Sigmoid colon (tissue), 6 donors: ENCODE measurements at regions not wholly inside any gene's neighbourhood (a gene's known extent, or its start where the extent isn't known, plus 50 kb on each side); places are given as distances from the start of the nearest gene placed in this dataset.

Experiments
- DNase-seq: peaks from one replicate; pipeline ENCODE4 v3.0.0-alpha.2; 2019
- H3K27ac ChIP-seq, 4 donors: fragments of 200-600 bp; sonication (generic); one replicate each; pipeline ENCODE4 v1.5.1; 2016 to 2019; ENCODE audit warnings: mild to moderate bottlenecking in 1 of 4
- H3K27me3 ChIP-seq, 3 donors: fragments of 200-600 bp; sonication (generic); one replicate each; pipeline ENCODE4 v1.5.1; 2019; ENCODE audit warnings: mild to moderate bottlenecking in 1 of 3
- H3K36me3 ChIP-seq, 4 donors: fragments of 200-600 bp; sonication (generic); one replicate each; pipeline ENCODE4 v1.5.1; 2016 to 2019
- H3K4me1 ChIP-seq, 4 donors: fragments of 200-600 bp; sonication (generic); one replicate each; pipeline ENCODE4 v1.5.1; 2017 to 2019
- H3K4me3 ChIP-seq, 4 donors: fragments of 200-600 bp; sonication (generic); one replicate each; pipeline ENCODE4 v1.5.1; 2017 to 2019; ENCODE audit warnings: mild to moderate bottlenecking in 2 of 4, moderate library complexity in 1 of 4
- H3K9me3 ChIP-seq, 4 donors: fragments of 200-600 bp in 3 of 4; sonication (generic) in 3 of 4; one replicate each; pipeline versions ENCODE4 v1.5.1 to v1.6.1; 2013 to 2019
- CTCF ChIP-seq, 4 experiments: fragments of 450-650 bp in 3 of 4; fragments of 200-600 bp in 1 of 4; IDR thresholded peaks; one replicate each; pipeline ENCODE4 v1.5.1; 2016 to 2019; ENCODE audit warnings: antibody characterized with exemption in 4 of 4, mild to moderate bottlenecking in 3 of 4, moderate library complexity in 2 of 4
- EP300 ChIP-seq, 4 donors: sonication (generic); formaldehyde crosslinking; IDR thresholded peaks; one replicate each; pipeline ENCODE4 v1.6.1; 2017; ENCODE audit warnings: antibody characterized with exemption in 4 of 4
- POLR2A ChIP-seq, 2 donors: fragments of 450-650 bp; IDR thresholded peaks; one replicate each; pipeline ENCODE4 v1.6.1; 2016; ENCODE audit warnings: antibody characterized with exemption in 2 of 2, mild to moderate bottlenecking in 2 of 2, moderate library complexity in 2 of 2
- POLR2AphosphoS5 ChIP-seq, 4 donors: sonication (generic); formaldehyde crosslinking; IDR thresholded peaks; one replicate each; pipeline ENCODE4 v1.6.1; 2017; ENCODE audit warnings: antibody characterized with exemption in 4 of 4
- WGBS, 2 donors: extraction: QIAGEN DNeasy Blood & Tissue Kit; methylation state at CpG; one replicate each; pipeline ENCODE4 v1.1.7; 2013; 5-methylcytosine and 5-hydroxymethylcytosine counted together
- intact Hi-C: fragments of 100-400 bp; cut with DNase I; formaldehyde crosslinking; loops from one replicate; pipeline ENCODE4 v1.15.1; 2023
- donor health status: healthy with polysubstance abuse.
- donor health status: healthy.

- Histone ChIP-seq H3K36me3 (no peaks in the 10 kb centered on the region), H3K9me3 (no peaks in the 10 kb centered on the region), H3K4me3 (no peak overlapping the region), H3K4me1 (peaks cover 0 to 12% (median 8%) of the 10 kb centered on the region in 4 donors), H3K27me3 (no peaks in the 10 kb centered on the region), H3K27ac (no peak overlapping the region)
- no peak for DNase-seq
- TF ChIP-seq CTCF (IDR thresholded peaks at IDR 0.05), result no peak
- no peak for TF ChIP-seq POLR2AphosphoS5 (IDR thresholded peaks at IDR 0.05)
- TF ChIP-seq POLR2A (IDR thresholded peaks at IDR 0.05), result no peak
- no peak for TF ChIP-seq EP300 (IDR thresholded peaks at IDR 0.05)
- intact Hi-C loops, result no loop called here
Observed at GRCh38 chr3:168544097-168544957, 448.6 kb upstream of the GOLIM4 start.

DNA sequence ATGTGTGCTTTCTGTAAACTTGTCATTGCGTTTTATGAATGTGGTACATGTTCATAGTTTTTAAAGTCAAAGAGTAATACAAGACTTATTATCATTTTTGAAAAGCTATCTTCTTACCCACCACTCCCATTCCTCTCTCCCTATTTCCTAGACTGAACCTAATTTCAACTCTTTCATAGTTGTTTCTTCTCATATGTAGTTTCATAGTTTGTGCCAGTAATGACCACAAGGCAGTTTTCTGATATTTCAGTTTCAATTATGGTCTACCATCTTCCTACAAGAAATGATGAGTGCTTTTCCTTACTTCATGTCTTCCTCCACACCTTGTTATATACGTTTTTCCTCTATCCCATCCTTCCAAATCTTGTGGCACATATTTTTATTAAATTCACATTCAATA, 445.0 kb upstream of the GOLIM4 start:
- Histone ChIP-seq H3K27me3 (no peaks in the 10 kb centered on the region), H3K4me3 (no peak overlapping the region), H3K9me3 (no peaks in the 10 kb centered on the region), H3K4me1 (peaks cover 0 to 10% (median 6%) of the 10 kb centered on the region in 4 donors), H3K27ac (no peak overlapping the region), H3K36me3 (no peaks in the 10 kb centered on the region)
- intact Hi-C loops, result no loop called here
- no peak for TF ChIP-seq EP300 (IDR thresholded peaks at IDR 0.05)
- no peak for TF ChIP-seq POLR2A (IDR thresholded peaks at IDR 0.05)
- TF ChIP-seq CTCF (IDR thresholded peaks at IDR 0.05), result no peak
- no peak for TF ChIP-seq POLR2AphosphoS5 (IDR thresholded peaks at IDR 0.05)
- 40 to 53% methylated on average over 2 of the region's 2 CpGs for WGBS, 2 donors
- DNase-seq, result no peak

- Histone ChIP-seq H3K4me1 (peaks cover 0 to 2% (median 0%) of the 10 kb centered on the region in 4 donors), H3K9me3 (no peaks in the 10 kb centered on the region), H3K4me3 (no peak overlapping the region), H3K36me3 (no peaks in the 10 kb centered on the region), H3K27ac (no peak overlapping the region), H3K27me3 (no peaks in the 10 kb centered on the region)
- intact Hi-C loops, result no loop called here
- no peak for DNase-seq
- TF ChIP-seq CTCF (IDR thresholded peaks at IDR 0.05), result no peak
- TF ChIP-seq EP300 (IDR thresholded peaks at IDR 0.05), result no peak
- no peak for TF ChIP-seq POLR2AphosphoS5 (IDR thresholded peaks at IDR 0.05)
- TF ChIP-seq POLR2A (IDR thresholded peaks at IDR 0.05), result no peak
- 81 to 89% methylated on average over 1 of the region's 1 CpG for WGBS, 2 donors
Observed at GRCh38 chr3:168539909-168540308, 444.2 kb upstream of the GOLIM4 start.

- H3K36me3 ChIP-seq, result no peaks in the 10 kb centered on the region
- no peak overlapping the region for H3K4me3 ChIP-seq
- TF ChIP-seq POLR2AphosphoS5 (IDR thresholded peaks at IDR 0.05), result no peak
- no peak for TF ChIP-seq CTCF (IDR thresholded peaks at IDR 0.05)
- no peak for TF ChIP-seq EP300 (IDR thresholded peaks at IDR 0.05)
- no peaks in the 10 kb centered on the region for H3K9me3 ChIP-seq
- no peak for DNase-seq
- WGBS, 2 donors, result 40 to 70% methylated on average over 3 of the region's 3 CpGs
- intact Hi-C loops, result no loop called here
- H3K4me1 ChIP-seq, result no peaks in the 10 kb centered on the region
- no peaks in the 10 kb centered on the region for H3K27me3 ChIP-seq
- H3K27ac ChIP-seq, result no peak overlapping the region
Observed at GRCh38 chr3:168534761-168535160, 439.0 kb upstream of the GOLIM4 start.

DNA sequence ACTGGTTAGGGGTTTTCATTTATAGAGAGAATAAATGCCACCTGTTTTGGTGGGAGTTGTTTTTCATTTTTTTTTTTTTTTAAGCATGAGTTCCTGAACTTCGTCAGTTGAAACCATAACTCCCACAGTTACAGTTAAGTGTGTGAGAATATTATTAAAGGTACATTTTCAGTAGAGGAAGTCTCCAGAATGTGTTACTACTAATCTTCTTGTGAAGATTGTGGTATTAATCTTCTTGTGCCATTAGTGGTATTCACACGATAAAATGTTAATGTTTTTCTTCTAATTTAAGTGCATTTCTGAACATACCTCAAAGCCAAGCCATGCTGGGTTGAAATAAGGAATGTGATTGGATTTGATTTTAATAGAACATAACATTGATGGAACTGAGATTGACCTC, 437.9 kb upstream of the GOLIM4 start:
- H3K9me3 ChIP-seq, result no peaks in the 10 kb centered on the region
- intact Hi-C loops, result no loop called here
- H3K4me3 ChIP-seq, result no peak overlapping the region
- no peak for TF ChIP-seq EP300 (IDR thresholded peaks at IDR 0.05)
- TF ChIP-seq POLR2A (IDR thresholded peaks at IDR 0.05), result no peak
- no peak for TF ChIP-seq POLR2AphosphoS5 (IDR thresholded peaks at IDR 0.05)
- no peak for TF ChIP-seq CTCF (IDR thresholded peaks at IDR 0.05)
- no peak for DNase-seq
- WGBS, 2 donors, result 61 to 79% methylated on average over 2 of the region's 2 CpGs
- no peaks in the 10 kb centered on the region for H3K27me3 ChIP-seq
- no peak overlapping the region for H3K27ac ChIP-seq
- no peaks in the 10 kb centered on the region for H3K4me1 ChIP-seq
- H3K36me3 ChIP-seq, result no peaks in the 10 kb centered on the region
